GM18517 (cell line): ENCODE measurements at regions not wholly inside any gene's neighbourhood (a gene's known extent, or its start where the extent isn't known, plus 50 kb on each side); places are given as distances from the start of the nearest gene placed in this dataset.
A peak's percentile ranks its signal among the peaks of the same experiment; 100 is the strongest.
"Not testable (repeated sequence)": the region's sequence is repeated elsewhere in the genome, so short reads cannot be mapped to it uniquely, and the experiment has no call there.

Experiments used
- ATAC-seq: cut with Tn5 transposase; IDR thresholded peaks from one replicate; pipeline ENCODE4 v1.9.1; 2021; ENCODE audit warnings: mild to moderate bottlenecking, moderate library complexity; ENCODE audit not compliant: unreplicated experiment

- ATAC-seq, result no peak
Observed at GRCh38 chr21:14757533-14758327, 211.6 kb upstream of the SAMSN1 start.

GRCh38 chr21:14755086-14755485 lies 209.0 kb upstream of the SAMSN1 start:
- ATAC-seq, result no peak

GRCh38 chr21:14754682-14755081 lies 208.6 kb upstream of the SAMSN1 start:
- ATAC-seq, result no peak

GRCh38 chr21:14754259-14754604 lies 208.1 kb upstream of the SAMSN1 start:
- ATAC-seq, result no peak

- ATAC-seq, result no peak
Observed at GRCh38 chr21:14753466-14754258, 207.5 kb upstream of the SAMSN1 start.

GRCh38 chr21:14753069-14753465 lies 207.0 kb upstream of the SAMSN1 start:
- no peak for ATAC-seq

- ATAC-seq, result no peak
Observed at GRCh38 chr21:14752345-14752909, 206.3 kb upstream of the SAMSN1 start.

GRCh38 chr21:14751602-14752344 lies 205.7 kb upstream of the SAMSN1 start:
- ATAC-seq, result no peak

GRCh38 chr21:14751011-14751410 lies 204.9 kb upstream of the SAMSN1 start:
- ATAC-seq, result no peak

- ATAC-seq, result no peak
Observed at GRCh38 chr21:14750041-14750440, 203.9 kb upstream of the SAMSN1 start.

- ATAC-seq, result no peak
Observed at GRCh38 chr21:14748662-14749061, 202.5 kb upstream of the SAMSN1 start.

GRCh38 chr21:14744368-14744767 lies 198.3 kb upstream of the SAMSN1 start:
- ATAC-seq, result no peak

- no peak for ATAC-seq
Observed at GRCh38 chr21:14742119-14742518, 196.0 kb upstream of the SAMSN1 start.

- ATAC-seq, result no peak
Observed at GRCh38 chr21:14741256-14741655, 195.1 kb upstream of the SAMSN1 start.

GRCh38 chr21:14740692-14741091 lies 194.6 kb upstream of the SAMSN1 start:
- ATAC-seq, result no peak

GRCh38 chr21:14740116-14740515 lies 194.0 kb upstream of the SAMSN1 start:
- ATAC-seq, result no peak

GRCh38 chr21:14739590-14739989 lies 193.5 kb upstream of the SAMSN1 start:
- ATAC-seq, result no peak

GRCh38 chr21:14738576-14738975 lies 192.5 kb upstream of the SAMSN1 start:
- not testable (repeated sequence) for ATAC-seq

GRCh38 chr21:14737922-14738321 lies 191.8 kb upstream of the SAMSN1 start:
- ATAC-seq, result peak; percentile 75

GRCh38 chr21:14737284-14737691 lies 191.2 kb upstream of the SAMSN1 start:
- no peak for ATAC-seq

- no peak for ATAC-seq
Observed at GRCh38 chr21:14736672-14737071, 190.6 kb upstream of the SAMSN1 start.
